Neural crest cell (in vitro differentiated cells): ENCODE measurements at regions not wholly inside any gene's neighbourhood (a gene's known extent, or its start where the extent isn't known, plus 50 kb on each side); places are given as distances from the start of the nearest gene placed in this dataset.

Experiments used
- DNase-seq: peaks from one replicate; pipeline ENCODE4 v3.0.0; 2021; ENCODE audit warnings: low read depth, mixed read lengths, low spot score
- H3K27ac Mint-ChIP-seq: one replicate; pipeline ENCODE4 v1.8.0; 2021; ENCODE audit warnings: mild to moderate bottlenecking, mixed read lengths; ENCODE audit not compliant: unreplicated experiment
- H3K27me3 Mint-ChIP-seq: 2 replicates; pipeline ENCODE4 v1.8.0; 2021; ENCODE audit warnings: low read depth, mild to moderate bottlenecking, mixed read lengths
- H3K36me3 Mint-ChIP-seq: 2 replicates; pipeline ENCODE4 v1.8.0; 2021; ENCODE audit warnings: low read depth, mild to moderate bottlenecking, mixed read lengths
- H3K4me1 Mint-ChIP-seq: 2 replicates; pipeline ENCODE4 v1.8.0; 2021; ENCODE audit warnings: mixed read lengths
- H3K4me3 Mint-ChIP-seq: one replicate; pipeline ENCODE4 v1.8.0; 2021; ENCODE audit warnings: mild to moderate bottlenecking, mixed read lengths
- H3K9me3 Mint-ChIP-seq: 2 replicates; pipeline ENCODE4 v1.8.0; 2021; ENCODE audit warnings: mixed read lengths
- TF ChIP-seq, protein P1 (sequence below): fragments of 200-600 bp; sonication (generic); conservative IDR thresholded peaks from 2 replicates; pipeline ENCODE4 v1.5.0; 2021; ENCODE audit warnings: antibody characterized with exemption, mild to moderate bottlenecking

DNA sequence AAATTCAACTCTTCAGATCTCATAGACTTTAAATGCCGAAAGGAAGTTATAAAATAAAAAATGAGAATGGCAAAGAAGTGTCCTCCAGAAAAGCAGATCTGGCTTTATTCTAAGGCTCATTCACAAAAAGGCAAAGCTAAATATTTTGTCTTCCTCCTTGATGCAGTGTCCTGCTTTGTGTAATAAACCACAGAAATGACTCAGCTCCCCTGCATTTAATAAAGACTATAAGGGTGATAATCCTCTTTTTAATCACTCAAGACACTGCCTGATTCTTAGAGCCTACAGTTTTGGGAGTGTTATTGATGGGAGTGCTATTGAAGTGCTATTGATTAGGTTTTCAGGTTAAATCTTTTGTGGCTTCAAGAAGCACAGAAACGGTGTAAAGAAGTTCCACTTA lies 482.0 kb downstream of the PCDH20 start:
- no peaks in the 10 kb centered on the region for H3K36me3 Mint-ChIP-seq
- H3K27me3 Mint-ChIP-seq = no peaks in the 10 kb centered on the region
- DNase-seq = no peak
- no peak overlapping the region for H3K4me3 Mint-ChIP-seq
- no peak overlapping the region for H3K27ac Mint-ChIP-seq
- TF ChIP-seq, protein P1, sequence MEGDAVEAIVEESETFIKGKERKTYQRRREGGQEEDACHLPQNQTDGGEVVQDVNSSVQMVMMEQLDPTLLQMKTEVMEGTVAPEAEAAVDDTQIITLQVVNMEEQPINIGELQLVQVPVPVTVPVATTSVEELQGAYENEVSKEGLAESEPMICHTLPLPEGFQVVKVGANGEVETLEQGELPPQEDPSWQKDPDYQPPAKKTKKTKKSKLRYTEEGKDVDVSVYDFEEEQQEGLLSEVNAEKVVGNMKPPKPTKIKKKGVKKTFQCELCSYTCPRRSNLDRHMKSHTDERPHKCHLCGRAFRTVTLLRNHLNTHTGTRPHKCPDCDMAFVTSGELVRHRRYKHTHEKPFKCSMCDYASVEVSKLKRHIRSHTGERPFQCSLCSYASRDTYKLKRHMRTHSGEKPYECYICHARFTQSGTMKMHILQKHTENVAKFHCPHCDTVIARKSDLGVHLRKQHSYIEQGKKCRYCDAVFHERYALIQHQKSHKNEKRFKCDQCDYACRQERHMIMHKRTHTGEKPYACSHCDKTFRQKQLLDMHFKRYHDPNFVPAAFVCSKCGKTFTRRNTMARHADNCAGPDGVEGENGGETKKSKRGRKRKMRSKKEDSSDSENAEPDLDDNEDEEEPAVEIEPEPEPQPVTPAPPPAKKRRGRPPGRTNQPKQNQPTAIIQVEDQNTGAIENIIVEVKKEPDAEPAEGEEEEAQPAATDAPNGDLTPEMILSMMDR = no peak
- peaks cover 2% of the 10 kb centered on the region for H3K9me3 Mint-ChIP-seq
- H3K4me1 Mint-ChIP-seq = no peaks in the 10 kb centered on the region

GRCh38 chr13:60931858-60932546 lies 483.6 kb downstream of the PCDH20 start:
- DNase-seq = no peak

GRCh38 chr13:60925686-60926085 lies 490.0 kb downstream of the PCDH20 start:
- no peaks in the 10 kb centered on the region for H3K36me3 Mint-ChIP-seq
- H3K27ac Mint-ChIP-seq = no peak overlapping the region
- TF ChIP-seq, protein P1 = no peak
- no peak for DNase-seq
- H3K27me3 Mint-ChIP-seq = no peaks in the 10 kb centered on the region
- H3K4me1 Mint-ChIP-seq = peaks cover 5% of the 10 kb centered on the region
- H3K4me3 Mint-ChIP-seq = no peak overlapping the region
- H3K9me3 Mint-ChIP-seq = no peaks in the 10 kb centered on the region

More at GRCh38 chr13:60931858-60932546, 483.6 kb downstream of the PCDH20 start:
- Mint-ChIP-seq H3K9me3 (peaks cover 2% of the 10 kb centered on the region), H3K27ac (no peak overlapping the region), H3K4me1 (no peaks in the 10 kb centered on the region), H3K36me3 (no peaks in the 10 kb centered on the region), H3K4me3 (no peak overlapping the region), H3K27me3 (no peaks in the 10 kb centered on the region)
- TF ChIP-seq, protein P1 = no peak

GRCh38 chr13:60924856-60925255 lies 490.8 kb downstream of the PCDH20 start:
- no peak overlapping the region for H3K27ac Mint-ChIP-seq
- TF ChIP-seq, protein P1 = no peak
- H3K27me3 Mint-ChIP-seq = no peaks in the 10 kb centered on the region
- no peak for DNase-seq
- H3K4me1 Mint-ChIP-seq = peaks cover 5% of the 10 kb centered on the region
- no peaks in the 10 kb centered on the region for H3K36me3 Mint-ChIP-seq
- no peak overlapping the region for H3K4me3 Mint-ChIP-seq
- H3K9me3 Mint-ChIP-seq = no peaks in the 10 kb centered on the region

DNA sequence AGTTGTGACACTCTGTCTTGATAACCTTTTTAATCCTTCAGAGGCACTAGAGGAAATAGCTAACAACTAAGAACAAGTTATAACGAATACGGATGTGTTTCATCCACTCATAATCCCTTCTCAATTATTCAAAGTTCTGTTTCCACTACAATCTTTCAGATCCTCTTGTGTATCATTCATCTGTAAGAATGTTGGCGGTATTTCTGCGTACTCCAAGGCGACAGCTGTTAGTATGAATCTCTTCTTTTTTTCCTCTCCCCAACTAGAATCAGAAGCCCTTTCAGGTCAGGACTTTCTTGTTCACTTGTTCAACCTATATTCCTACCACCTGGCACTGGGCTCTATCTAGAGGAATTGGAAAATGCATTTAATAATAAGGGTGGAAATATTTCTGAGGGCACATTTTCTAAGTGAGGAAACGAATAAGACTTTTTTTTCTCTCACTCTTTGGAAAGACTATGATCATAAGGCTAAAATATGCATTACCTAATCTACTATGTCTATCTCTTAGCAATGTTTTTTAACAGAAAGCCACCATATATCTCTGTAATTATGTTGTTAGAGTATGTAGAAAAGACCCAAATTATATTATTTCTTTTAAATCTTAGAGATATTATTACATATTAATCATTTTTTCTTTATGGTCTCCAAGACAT lies 492.9 kb downstream of the PCDH20 start:
- no peaks in the 10 kb centered on the region for H3K9me3 Mint-ChIP-seq
- DNase-seq = no peak
- peaks cover 5% of the 10 kb centered on the region for H3K4me1 Mint-ChIP-seq
- H3K4me3 Mint-ChIP-seq = no peak overlapping the region
- H3K27ac Mint-ChIP-seq = no peak overlapping the region
- TF ChIP-seq, protein P1 = no peak
- no peaks in the 10 kb centered on the region for H3K36me3 Mint-ChIP-seq
- no peaks in the 10 kb centered on the region for H3K27me3 Mint-ChIP-seq
